Fibroblast of the aortic adventitia (primary cell): ENCODE measurements at regions not wholly inside any gene's neighbourhood (a gene's known extent, or its start where the extent isn't known, plus 50 kb on each side); places are given as distances from the start of the nearest gene placed in this dataset.
"Not testable (repeated sequence)": the region's sequence is repeated elsewhere in the genome, so short reads cannot be mapped to it uniquely, and the experiment has no call there.

Experiments used
- DNase-seq: peaks from one replicate; pipeline ENCODE4 v3.0.0-alpha.2; 2010; ENCODE audit warnings: low read depth
- H3K4me3 ChIP-seq: 2 replicates; pipeline ENCODE4 v1.5.1; 2011; ENCODE audit warnings: low read depth, mild to moderate bottlenecking, control low read depth, low read length, moderate library complexity
- TF ChIP-seq, protein P1 (sequence below): IDR thresholded peaks from 2 replicates; pipeline ENCODE4 v1.5.1; 2011; ENCODE audit warnings: mild to moderate bottlenecking, low read length, control low read depth, inconsistent platforms; ENCODE audit not compliant: insufficient read depth

DNA sequence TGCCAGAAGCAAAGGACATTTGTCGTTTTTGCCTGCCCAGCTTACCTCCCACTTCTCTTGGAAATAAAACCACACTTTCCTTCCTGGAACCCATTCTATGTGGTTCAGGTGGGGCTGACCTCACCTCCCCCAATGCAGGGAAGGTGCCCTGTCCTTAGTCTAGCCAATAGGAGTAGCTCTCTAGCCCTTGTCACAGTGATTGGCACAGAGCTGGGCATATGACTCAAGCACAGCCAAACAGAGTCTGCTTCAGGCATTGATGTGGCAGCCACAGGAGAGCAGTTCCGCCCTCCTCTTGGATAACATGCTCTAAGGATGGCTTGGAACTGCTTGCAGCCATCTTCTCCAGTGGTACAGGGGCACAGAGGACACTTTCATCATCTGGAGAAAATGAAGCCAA is 134.0 kb downstream of the LRIG2 start:
- DNase-seq, result no peak
- H3K4me3 ChIP-seq, result no peak overlapping the region
- TF ChIP-seq, protein P1, sequence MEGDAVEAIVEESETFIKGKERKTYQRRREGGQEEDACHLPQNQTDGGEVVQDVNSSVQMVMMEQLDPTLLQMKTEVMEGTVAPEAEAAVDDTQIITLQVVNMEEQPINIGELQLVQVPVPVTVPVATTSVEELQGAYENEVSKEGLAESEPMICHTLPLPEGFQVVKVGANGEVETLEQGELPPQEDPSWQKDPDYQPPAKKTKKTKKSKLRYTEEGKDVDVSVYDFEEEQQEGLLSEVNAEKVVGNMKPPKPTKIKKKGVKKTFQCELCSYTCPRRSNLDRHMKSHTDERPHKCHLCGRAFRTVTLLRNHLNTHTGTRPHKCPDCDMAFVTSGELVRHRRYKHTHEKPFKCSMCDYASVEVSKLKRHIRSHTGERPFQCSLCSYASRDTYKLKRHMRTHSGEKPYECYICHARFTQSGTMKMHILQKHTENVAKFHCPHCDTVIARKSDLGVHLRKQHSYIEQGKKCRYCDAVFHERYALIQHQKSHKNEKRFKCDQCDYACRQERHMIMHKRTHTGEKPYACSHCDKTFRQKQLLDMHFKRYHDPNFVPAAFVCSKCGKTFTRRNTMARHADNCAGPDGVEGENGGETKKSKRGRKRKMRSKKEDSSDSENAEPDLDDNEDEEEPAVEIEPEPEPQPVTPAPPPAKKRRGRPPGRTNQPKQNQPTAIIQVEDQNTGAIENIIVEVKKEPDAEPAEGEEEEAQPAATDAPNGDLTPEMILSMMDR, result no peak

GRCh38 chr1:113207457-113207856 is 134.5 kb downstream of the LRIG2 start:
- no peak for DNase-seq
- TF ChIP-seq, protein P1, result no peak
- H3K4me3 ChIP-seq, result no peak overlapping the region

GRCh38 chr1:113208425-113208824 is 135.4 kb downstream of the LRIG2 start:
- DNase-seq, H3K4me3 ChIP-seq: not testable (repeated sequence)

- no peak for DNase-seq
- TF ChIP-seq, protein P1, result no peak
- no peak overlapping the region for H3K4me3 ChIP-seq
Measured at GRCh38 chr1:113210248-113210647, 137.2 kb downstream of the LRIG2 start.

DNA sequence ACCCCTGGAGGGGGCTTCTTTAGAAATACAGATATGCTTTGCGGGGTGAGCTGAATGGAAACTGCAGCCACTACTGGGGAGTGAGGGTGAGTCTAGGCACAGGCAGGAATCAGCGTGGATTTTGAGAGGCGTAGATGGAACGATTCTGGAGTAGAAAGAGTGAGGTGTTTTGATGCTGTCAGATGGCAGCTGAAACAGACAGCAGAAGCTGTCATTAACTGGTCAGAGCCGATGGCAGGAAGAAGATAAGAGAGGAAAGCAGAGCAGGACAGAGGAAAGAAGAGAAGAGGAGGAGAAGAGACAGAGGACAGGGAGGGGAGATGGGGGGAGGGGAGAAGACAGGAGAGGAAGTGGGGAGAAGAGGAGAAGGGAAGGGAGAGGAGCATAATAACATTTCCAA is 138.5 kb downstream of the LRIG2 start:
- TF ChIP-seq, protein P1, result no peak
- DNase-seq, result no peak

GRCh38 chr1:113215015-113215414 is 142.0 kb downstream of the LRIG2 start:
- no peak overlapping the region for H3K4me3 ChIP-seq
- TF ChIP-seq, protein P1, result no peak
- DNase-seq, result no peak

More for the DNA sequence above, 138.5 kb downstream of the LRIG2 start:
- no peak overlapping the region for H3K4me3 ChIP-seq

DNA sequence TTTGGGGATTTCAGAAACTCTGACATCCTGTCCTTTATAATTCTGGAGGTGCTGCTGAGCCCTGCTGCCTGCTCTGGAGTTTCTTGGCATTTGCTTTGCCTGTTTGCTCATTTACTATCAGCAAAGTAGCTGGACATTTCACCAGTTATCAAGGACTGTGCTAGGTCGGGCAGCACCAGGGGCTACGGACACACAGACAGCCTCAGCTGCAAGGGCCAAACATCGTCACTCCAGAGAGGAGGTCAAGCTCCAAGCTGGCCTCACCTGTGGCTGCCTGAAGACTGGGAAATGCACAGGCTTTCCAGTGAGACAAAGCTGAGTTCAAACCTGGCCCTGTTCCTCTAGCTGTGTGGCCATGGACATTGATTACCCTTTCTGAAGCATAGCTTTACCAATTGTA is 143.7 kb downstream of the LRIG2 start:
- DNase-seq, result no peak
- TF ChIP-seq, protein P1, result no peak
- no peak overlapping the region for H3K4me3 ChIP-seq
